ENCODE measurements at regions not wholly inside any gene's neighbourhood (a gene's known extent, or its start where the extent isn't known, plus 50 kb on each side); places are given as distances from the start of the nearest gene placed in this dataset.

- TF ChIP-seq CTCF (IDR thresholded peaks at IDR 0.05) = no peak
- TF ChIP-seq POLR2AphosphoS5 (IDR thresholded peaks at IDR 0.05) = no peak
- TF ChIP-seq POLR2A (IDR thresholded peaks at IDR 0.05) = no peak
These were observed 1253.8 kb downstream of the C4orf33 start for GRCh38 chr4:130349745-130350144.

Data from gastroesophageal sphincter (tissue), 3 donors.